Activated T-cell treated with anti-CD3 and anti-CD28 coated beads, Interleukin-2, amount 50 U/mL, for 1 hour (primary cell): ENCODE measurements at regions not wholly inside any gene's neighbourhood (a gene's known extent, or its start where the extent isn't known, plus 50 kb on each side); places are given as distances from the start of the nearest gene placed in this dataset.
"Not testable (repeated sequence)": the region's sequence is repeated elsewhere in the genome, so short reads cannot be mapped to it uniquely, and the experiment has no call there.

ENCODE experiments used
- DNase-seq: peaks from one replicate; pipeline ENCODE4 v3.0.0-alpha.2; 2020

DNA sequence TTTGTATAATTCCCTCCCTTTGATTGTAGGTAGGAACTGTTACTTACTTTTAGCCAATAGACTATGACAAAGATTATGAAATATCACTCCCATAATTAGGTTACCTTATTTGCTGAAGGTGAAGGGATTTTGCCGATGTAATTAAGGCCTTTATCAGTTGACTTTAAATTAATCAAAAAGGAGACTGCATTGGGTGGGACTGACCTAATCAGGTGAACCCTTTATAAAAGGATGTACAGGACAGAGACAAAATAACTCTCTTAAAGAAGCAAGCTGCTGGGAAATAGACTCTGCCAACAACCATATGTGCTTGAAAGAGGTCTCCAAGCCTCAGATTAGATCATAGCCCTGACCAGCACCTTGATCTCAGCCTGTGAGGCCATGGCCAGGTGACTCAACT lies 167.6 kb downstream of the SOX3 start:
- DNase-seq: no peak

GRCh38 chrX:140318296-140318695 lies 186.6 kb downstream of the SOX3 start:
- DNase-seq: no peak

- no peak for DNase-seq
These were observed 187.4 kb downstream of the SOX3 start for GRCh38 chrX:140317462-140317861.

DNA sequence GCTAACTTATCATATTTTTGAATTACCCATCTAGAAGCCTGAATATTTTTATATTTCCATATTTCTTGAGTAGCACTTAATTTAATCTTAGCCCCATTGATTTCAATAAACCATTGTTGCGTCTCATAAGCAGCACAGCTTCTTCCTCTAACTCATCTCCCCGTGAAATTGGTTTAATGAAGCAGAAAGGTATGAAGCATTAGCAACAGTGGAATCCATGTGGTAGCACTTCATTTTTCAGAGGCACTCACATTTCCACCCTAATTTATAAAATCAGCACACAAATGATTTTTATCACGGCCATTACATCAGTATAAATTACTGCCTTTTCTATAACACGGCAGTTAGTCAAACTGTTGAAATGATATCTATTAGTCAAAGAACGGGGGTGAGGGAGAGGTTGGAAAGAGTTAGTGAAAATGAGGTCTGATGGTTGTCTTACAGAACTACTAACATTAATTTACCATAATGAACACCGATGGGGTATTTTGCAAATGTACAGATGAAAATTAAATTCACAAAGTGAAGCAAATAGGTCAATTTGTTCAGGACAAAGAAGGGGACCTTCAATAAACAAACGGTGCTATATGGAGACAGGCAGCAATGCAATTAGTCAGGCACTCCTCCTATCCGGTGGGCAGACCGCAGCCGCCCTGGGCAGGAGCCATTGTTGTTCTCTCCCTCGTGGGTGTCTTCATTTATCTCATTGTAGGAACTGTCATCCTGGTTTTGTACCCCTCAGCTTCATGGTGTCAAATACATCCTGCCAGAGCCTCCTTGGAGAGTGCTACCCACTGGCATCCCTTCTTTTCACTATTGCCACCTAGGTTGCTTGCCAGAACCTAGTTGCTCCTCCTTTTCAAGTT lies 205.7 kb downstream of the SOX3 start:
- DNase-seq: no peak

GRCh38 chrX:140297273-140297672 lies 207.6 kb downstream of the SOX3 start:
- DNase-seq: no peak

- no peak for DNase-seq
These were observed 211.9 kb downstream of the SOX3 start for GRCh38 chrX:140292961-140293360.

- no peak for DNase-seq
These were observed 212.7 kb downstream of the SOX3 start for GRCh38 chrX:140292188-140292587.

- no peak for DNase-seq
These were observed 229.9 kb downstream of the SOX3 start for GRCh38 chrX:140274811-140275525.

- no peak for DNase-seq
These were observed 230.9 kb downstream of the SOX3 start for GRCh38 chrX:140273921-140274320.

DNA sequence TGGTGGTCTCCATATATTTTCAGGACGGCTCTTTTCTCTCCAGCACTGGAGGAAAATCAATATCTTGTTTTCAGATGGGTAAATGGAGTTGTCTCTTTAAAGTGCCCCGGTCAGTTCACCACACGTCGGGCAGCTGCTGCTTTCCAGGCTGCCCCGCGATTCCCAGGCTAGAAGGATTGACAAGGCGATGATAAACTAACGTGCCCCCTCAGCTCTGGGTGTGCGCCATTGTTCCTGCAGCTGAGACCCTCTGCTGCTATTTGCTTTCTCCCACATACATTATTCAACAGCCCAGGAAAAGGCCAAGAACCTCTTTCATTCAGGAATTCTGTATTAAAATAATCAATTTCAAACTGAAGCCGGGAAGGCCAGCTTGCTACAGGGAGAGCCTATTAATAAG lies 254.5 kb downstream of the SOX3 start:
- DNase-seq: no peak

GRCh38 chrX:140249088-140249487 lies 255.8 kb downstream of the SOX3 start:
- no peak for DNase-seq

DNA sequence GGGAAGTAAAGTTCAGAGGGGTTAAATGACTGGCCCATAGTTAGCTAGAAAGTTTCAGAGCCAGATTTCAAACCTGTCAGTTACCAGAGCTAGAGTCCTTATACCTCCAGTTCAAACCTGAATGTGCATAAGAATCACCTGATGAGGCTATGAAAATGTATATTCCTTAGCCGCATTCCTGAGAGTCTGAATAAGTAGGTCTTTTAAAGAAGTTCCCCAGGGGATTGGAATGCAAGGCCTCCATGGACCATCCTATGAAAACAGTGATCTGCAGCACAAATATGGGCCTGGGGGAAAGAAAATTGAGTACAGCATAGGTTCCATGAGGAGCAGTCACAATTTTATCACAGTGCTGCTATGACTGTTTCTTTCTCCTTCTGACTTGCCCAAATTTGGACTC lies 263.9 kb upstream of the CXorf66 start:
- no peak for DNase-seq

DNA sequence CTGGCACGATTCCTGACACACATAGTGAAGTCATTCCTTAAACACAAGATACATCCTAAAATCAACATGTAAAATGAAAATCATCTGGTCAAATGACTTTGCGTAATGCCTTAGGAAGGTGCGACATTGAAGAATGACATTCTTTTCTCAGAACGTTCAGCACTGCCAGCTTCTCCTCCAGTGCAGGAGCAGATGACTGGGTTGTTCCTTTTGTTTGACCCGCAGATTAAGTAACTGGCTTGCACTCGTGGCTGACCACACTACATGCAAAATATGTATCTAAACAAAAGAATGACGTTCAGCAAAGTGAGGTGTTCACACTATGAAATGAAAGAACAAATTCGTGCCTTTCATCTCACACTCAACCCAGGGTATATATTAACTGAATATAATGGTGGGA lies 260.7 kb upstream of the CXorf66 start:
- not testable (repeated sequence) for DNase-seq

GRCh38 chrX:140215894-140216293 lies 250.6 kb upstream of the CXorf66 start:
- DNase-seq: not testable (repeated sequence)

- not testable (repeated sequence) for DNase-seq
These were observed 249.2 kb upstream of the CXorf66 start for GRCh38 chrX:140214518-140214917.

- no peak for DNase-seq
These were observed 241.3 kb upstream of the CXorf66 start for GRCh38 chrX:140206657-140207056.

DNA sequence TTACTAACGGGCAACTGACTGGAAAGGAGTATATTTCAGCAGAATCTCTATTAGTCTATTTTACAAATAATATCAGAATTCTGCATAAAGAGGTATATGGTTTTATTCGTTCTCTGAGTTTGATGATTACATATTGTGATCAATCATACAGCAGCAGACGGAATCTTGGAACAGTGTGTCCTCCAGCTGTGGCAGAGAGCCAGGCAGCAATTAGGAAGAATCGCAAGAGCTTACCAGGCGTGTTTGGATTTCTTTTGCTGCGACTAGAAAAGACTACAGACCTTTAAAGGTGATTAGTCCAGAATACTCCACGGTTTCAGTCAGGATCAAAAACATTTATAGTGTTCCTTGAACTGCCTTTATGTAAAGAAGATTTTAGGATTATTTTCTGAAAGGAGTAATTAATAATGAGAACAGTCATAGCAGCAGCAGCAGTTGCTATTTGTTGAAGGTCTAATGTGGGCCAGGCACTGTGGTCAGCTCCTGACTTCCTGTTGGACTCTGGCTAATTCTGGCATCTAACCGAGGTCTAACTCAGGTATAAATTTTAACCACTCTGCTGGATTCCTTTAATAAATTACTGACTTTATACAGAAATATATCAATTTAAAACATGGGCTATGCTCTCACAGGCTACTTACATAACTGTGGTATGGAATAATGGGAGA lies 225.3 kb upstream of the CXorf66 start:
- no peak for DNase-seq

- no peak for DNase-seq
These were observed 215.3 kb upstream of the CXorf66 start for GRCh38 chrX:140180585-140180984.

DNA sequence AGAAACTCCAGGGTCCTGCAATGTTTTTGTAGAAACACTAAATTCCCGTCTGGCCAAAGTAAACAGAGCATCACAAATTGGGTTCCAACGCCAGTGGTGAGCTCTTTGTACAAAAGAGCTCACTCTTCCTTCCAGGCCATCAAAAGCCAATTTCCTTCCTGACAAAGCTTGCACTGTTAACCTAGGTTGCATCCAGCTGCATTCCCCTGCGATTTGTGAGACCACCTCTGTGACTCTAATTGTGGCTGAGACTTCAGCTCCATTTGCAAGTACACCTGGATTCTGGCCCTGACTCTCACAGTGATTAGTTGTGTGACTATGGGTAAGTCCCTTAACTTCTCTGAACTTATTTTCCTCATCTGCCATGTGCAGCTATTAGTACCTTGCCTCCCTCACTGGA lies 212.5 kb upstream of the CXorf66 start:
- DNase-seq: no peak

GRCh38 chrX:140172401-140172800 lies 207.1 kb upstream of the CXorf66 start:
- DNase-seq: no peak

GRCh38 chrX:140167551-140167950 lies 202.2 kb upstream of the CXorf66 start:
- no peak for DNase-seq

DNA sequence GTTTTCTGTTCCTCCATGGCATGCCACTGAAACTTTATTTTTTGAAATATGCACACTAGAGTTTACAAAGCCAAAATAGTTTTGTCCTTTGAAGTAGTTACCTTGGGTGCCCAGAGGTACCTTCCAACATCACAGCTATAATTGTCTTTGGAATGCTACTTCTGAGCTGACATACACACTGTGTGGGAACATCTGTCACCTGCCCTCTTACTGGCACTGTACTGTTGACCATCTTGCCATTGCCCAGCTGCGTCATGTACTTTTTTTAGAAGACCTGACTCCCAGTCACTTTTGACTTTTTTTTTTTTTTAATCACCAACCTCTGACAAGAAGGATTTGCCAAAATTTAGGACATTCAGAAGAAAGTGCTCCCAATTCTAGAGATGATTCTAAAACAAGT lies 200.5 kb upstream of the CXorf66 start:
- DNase-seq: no peak

DNA sequence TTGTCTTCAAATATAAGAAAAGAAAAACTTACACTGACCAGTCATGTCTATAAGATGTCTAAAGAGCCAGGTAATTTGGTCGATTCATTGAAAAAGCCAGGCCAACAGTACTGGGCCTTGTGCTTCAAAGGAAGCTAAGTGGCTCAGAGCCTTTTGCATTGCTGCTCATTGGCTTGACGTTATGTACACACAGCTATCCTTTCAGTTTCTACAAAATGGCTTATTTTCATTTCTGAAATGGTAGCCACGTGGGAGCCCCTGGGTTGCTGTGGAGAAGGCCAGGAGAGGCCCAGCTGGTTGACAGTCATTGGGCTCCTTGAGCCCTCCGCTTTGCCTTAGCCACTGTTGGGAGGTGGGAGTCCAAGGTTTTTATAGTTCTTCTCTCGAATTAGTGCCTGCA lies 199.1 kb upstream of the CXorf66 start:
- DNase-seq: no peak
